OCI-M2 (cell line): ENCODE measurements at regions not wholly inside any gene's neighbourhood (a gene's known extent, or its start where the extent isn't known, plus 50 kb on each side); places are given as distances from the start of the nearest gene placed in this dataset.
"Not testable (repeated sequence)": the region's sequence is repeated elsewhere in the genome, so short reads cannot be mapped to it uniquely, and the experiment has no call there.

Experiments used
- DNase-seq: peaks from one replicate; lab custom pipeline; 2025; ENCODE audit not compliant: unreplicated experiment; lab: John Stamatoyannopoulos, UW

DNA sequence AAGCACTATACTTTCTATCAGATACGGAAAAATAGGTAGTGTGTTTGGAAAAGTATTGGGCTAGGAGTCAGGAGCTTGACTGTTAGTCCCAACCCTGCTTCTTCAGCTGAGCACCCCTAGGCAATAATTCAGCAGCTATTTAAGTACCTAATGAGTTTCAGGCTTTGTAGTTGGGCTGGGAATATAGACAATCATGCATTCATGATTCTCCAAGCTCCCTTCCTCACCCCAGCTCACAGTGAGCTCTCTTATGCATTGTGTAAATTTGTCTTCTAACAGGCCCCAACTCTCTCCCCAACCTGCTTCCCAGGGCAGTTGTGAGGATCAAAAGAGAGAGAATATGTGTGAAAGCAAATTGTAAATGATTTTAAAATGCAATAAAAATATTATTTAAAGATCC, 201.2 kb downstream of the MSX2 start:
- DNase-seq: no peak

DNA sequence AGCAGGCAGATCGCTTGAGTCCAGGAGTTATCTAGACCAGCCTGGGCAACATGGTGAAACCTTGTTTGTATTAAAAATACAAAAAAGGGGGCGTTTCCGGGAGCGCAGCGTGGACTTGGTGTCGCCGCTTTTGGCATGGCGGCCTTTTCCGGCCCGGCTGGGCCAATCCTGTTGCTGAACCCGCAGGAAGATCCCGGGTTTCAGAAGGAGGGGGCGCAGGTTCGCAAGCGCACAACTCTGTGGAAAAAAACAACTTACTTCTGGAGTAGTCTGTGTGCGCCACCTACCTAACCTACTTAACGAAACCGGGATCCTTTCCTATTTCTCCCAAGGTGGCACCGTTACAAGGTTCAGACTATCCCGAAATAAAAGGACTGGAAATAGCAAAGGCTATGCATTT, 198.6 kb downstream of the MSX2 start:
- DNase-seq: no peak

DNA sequence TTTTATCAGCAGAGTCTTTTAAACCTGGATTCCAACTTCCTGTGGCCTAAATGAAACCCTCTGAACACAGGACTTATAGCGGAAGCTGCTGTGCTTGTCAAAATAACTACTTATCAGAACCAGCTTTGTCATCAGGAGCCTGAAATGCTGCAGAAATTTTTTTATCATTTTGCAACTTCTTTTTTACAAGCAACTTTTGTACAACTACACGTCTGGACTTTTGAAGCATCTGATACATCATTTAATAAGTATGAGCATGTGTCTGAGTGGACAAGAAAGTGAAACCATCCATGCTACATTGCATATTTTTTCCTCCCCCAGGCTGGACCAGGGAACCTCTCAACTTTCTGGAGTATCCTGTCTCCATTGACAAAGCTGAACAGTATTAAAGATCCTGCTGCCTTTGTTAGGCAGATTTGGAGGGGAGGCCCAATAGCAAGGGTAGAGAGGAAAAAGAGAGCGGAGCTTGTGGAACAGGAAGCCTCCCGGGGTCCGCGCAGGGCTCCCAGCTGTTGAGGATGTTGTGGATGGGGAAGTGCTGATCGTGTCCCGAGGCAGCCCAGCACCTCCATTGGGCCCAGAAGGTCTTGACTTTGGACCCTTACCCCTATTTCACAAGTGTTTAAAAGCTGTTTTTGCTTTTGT, 196.6 kb downstream of the MSX2 start:
- no peak for DNase-seq

DNA sequence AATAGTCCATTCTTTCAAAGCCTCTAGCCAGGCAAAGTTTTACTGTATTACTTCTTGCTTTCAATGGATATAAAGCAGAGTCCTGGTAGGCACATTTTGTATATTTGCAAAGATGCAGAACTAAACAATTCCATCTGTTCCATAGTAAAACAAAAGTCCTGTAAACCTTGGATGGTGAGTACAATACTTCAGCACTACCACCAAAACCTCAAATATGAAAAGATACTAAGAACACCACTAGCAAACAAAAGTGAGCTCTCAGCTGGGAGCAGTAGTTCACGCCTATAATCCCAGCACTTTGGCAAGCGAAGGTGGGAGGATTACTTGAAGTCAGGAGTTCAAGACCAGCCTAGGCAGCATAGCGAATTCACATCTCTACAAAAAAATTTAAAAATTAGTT, 195.0 kb downstream of the MSX2 start:
- DNase-seq: no peak

DNA sequence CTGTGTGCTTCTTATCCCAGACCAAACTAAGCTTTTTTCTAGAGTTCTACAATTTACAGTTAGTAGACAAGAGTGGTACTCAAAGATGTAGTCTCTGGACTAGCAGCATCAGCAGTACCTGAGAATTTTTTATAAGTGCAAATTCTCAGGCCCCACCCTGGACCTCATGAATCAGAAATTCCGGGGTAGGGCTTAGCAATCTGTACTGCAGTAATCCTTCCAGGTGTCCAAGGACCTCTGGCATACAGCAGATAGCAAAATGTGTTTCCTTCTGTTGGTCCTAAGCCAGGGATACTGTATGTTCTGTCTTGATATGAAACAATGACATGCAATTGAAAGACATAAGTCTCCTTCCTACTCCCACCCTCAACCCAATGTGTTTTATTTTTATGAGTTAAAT, 194.3 kb downstream of the MSX2 start:
- no peak for DNase-seq

DNA sequence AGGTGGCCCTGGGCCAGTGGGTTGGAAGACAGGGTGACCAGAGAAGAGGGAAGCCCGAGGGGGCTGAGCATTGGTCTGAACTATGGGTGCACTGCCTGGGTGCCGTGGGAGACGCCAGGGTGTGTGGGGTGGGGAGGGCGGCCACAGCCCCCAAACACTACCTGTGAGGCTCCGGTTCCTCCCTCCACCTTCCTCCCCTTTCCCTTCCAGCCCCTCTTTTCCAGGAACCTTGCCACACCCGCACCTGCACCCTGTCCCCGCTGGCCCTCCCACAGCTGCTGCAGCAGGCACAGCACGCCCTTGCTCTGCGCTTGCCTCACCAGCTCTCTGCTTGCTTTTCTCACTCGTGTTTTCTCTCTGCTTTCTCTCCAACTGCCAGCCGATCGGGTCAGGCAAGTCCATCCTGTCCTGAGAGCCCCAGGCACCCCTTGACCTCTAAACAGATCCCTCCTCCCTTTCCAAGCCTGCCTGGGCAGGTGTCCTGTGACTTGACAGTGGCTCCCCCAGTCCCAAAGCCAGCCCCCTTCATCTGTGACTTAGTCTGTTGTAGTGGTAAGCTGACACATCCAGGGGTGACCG, 193.7 kb downstream of the MSX2 start:
- no peak for DNase-seq

DNA sequence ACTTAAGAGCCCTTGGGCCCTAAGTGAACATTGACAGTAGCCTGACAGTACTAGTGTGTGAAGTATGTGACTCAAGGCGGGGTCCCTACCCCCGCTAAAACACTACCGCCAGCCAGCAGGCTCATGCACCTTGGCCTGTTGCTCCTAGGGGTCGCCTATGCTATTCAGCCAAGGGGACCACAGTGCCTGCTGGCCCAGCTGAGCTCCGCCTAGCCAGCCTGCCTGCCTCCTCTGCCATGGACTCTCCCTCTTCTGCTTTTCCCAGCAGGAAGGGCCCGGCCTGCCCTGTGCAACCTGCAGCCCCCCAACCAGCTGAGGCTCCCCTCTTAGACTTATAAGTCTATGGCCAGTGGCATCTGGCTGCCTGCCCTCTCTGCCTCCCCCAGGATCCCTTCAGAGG, 193.1 kb downstream of the MSX2 start:
- DNase-seq: not testable (repeated sequence)

DNA sequence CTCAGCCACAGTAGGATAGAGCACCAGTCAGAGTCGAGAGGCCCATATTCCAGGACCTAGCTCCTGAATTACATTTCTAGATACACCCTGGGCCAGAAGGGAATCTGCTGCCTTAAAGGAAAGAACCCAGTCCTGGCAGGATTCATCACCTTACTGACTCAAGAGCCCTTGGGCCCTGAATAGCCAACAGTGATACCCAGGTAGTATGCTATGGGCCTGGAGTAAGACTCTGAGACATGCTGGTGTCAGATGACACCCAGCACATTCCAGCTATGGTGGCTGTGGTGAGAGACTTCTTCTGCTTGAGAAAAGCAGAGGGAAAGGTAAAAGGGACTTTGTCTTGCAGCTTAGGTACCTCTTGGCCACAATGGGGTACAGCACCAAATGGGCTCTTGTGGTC, 192.5 kb downstream of the MSX2 start:
- not testable (repeated sequence) for DNase-seq

DNA sequence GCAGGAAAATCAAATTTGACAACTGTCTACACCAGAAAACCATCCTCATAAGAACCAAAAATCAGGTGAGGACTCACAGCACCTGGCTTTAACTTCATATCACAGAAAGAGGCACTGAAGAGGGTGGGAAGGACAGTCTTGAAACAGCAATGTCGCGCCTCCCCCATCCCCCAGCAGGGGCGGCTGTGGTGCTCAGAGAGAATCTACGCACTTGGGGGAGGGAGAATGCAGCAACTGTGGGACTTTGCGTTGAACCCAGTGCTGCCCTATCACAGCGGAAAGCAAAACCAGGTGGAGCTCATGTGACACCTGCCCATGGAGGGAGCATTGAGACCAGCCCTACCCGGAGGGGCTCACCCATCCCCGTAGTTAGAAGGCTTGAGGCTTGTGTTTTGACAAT, 191.8 kb downstream of the MSX2 start:
- DNase-seq: no peak

DNA sequence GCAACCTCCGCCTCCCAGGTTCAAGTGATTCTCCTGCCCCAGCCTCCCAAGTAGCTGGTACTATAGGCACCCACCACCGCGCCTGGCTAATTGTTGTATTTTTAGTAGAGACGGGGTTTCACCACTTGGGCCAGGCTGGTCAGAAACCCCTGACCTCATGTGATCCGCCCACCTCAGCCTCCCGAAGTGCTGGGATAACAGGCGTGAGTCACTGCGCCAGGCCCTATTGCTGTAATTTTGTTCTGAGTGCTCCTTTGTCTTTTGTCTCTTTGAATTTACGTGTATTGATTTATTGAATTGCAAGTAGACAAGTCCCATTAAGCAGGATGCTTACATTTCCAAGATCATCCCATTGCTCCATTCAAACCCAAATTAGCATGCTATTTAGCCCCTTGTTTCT, 186.7 kb downstream of the MSX2 start:
- DNase-seq: no peak

DNA sequence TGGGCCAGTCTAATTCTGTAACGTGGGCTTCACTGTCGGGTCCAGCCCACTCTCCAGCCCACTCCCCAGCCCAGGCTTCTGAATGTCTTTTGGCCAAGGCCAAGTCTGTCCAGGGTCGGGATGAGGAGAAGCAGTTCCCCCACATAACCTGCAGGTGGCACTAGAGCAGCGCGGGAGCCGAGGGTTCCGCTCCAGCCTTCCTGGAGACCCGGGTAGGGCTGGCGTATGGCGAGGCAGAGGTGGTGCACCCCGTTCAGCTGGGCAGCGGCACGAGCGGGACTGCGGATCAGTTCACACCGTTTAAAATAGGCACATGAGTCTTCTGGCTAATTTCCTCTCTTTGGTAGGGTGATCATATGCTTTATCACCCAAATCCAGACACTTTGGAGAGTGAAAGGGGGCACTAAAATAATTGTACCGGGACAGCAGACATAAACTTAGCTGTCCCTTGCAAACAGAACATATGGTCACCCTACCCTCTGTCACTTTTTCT, 185.9 kb downstream of the MSX2 start:
- DNase-seq: no peak

DNA sequence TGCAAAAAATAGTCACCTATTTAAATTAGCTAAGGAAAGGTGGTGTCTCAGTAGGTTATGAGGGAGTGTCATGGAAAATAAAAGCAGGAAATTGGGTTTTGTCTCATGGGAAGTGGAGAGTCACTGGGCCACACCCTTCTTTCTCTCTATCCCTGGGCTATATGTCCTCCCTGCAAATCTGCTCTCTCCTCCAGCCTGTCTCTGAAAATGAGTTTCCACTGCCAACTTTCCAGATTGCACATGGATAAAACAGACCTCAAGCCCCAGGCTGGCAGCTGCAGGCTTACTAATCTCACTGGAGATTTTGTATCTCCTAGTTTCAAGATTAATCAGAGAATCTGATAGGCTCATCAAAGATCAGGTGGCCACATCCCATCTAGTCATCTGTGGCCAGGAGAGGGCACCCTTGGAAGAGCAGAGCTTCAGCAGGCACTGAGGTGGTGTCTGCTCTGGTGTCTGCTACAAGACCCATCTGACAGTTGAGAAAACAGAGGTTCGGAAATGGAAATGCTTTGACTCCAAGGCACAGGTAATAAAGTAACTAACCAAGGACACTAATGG, 178.9 kb downstream of the MSX2 start:
- DNase-seq: no peak

DNA sequence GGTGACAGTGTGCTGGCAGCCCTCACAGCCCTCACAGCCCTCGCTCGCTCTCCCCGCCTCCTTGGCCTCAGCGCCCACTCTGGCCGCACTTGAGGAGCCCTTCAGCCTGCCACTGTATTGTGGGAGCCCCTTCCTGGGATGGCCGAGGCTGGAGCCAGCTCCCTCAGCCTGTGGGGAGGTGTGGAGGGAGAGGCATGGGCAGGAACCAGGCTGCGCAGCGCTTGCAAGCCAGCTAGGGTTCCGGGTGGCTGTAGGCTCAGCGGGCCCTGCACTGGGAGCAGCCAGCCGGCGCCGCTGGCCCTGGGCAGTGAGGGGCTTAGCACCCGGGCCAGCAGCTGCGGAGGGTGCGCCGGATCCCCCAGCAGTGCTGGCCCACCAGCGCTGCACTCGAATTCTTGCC, 177.0 kb downstream of the MSX2 start:
- no peak for DNase-seq

DNA sequence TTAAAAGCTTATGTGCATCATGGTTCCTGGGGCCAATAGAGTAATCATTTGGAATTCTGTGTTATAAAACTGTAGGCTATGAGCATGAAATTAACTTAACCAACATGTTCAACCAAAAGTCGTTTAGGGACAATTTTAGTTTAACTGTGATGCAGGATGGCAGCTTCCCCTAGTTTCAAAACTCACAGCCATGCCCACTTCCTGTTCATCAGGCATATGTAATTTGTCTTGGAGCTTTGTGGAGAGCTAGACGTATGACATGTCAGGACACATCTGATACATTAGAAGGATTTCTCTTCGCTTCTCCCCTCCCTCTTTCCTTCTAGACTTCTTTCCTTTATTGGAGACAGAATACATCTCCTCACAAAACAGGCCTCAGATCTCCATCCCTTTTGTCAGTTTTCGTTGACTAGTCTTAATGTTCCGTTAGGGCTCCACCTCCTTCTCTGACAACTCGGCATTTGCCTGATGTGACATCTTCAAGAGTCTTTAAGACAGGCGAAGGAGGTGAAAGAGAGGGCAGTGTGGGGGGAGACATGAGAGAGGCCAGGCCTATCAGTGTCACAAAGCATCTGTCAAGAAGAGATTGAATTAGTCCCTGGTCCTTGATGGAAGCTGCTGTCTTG, 176.0 kb downstream of the MSX2 start:
- no peak for DNase-seq

DNA sequence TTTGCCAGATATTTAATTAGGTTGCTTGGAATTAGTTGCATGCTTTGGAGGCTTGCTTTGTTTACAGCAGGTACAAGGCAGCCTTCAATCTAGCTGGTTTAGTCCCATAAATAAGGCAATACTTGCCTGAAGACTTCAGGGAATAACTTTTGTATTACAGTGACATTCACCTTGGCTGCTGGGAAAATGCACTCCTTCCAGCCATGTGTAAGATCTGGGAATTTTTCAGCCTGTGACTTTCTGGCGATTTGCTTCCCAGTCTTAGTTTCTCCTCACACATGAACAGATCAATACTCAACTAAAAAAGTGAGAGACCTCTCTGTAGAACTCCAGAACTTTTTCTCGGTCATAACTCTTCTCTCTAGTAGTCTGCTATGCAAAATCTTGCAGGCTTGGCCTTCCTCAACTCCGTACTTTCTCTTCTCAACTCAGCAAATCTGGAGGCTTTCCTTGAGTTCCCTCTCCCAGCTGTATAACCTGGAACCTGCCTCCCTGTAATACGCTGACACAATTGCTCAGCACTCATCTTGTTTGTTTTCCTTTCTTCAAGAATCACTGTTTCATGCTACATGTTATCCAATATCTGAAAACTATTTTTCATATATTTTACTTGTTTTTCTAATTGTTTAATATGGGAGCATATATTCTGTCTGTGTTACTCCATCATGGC, 173.0 kb downstream of the MSX2 start:
- DNase-seq: no peak

DNA sequence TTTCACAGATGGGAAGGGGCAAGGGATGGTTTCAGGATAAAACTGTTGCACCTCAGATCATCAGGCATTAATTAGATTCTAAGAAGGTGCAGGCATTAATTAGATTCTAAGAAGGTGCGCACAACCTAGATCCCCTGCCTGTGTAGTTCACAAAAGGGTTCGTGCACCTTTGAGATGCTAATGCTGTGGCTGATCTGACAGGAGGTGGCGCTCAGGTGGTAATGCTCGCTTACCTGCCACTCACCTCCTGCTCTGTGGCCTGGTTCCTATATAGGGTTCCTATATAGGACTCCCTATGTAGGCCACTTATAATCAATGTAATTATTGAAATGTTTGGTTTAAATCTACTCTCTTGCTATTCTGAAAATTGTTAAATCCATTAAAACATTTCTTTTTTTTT, 171.0 kb downstream of the MSX2 start:
- DNase-seq: no peak

DNA sequence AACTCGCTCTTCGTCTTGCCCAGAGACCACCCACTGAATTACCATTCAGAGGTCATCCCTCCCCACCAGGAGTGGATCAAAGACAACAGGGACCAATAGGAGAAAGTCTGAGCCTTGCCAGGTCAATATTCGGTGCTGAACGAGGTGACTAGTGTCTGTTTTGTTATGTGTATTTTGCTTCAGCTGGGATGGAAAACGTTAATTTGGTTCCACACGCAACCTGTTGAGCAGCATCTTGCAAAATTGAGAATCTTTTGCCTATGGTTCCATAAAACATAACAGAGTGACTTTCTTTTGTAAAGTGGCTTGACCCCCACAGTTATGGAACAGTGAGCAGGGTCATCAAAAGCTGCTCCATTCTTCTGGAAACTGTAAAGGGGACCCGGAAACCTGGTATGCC, 168.4 kb downstream of the MSX2 start:
- no peak for DNase-seq

DNA sequence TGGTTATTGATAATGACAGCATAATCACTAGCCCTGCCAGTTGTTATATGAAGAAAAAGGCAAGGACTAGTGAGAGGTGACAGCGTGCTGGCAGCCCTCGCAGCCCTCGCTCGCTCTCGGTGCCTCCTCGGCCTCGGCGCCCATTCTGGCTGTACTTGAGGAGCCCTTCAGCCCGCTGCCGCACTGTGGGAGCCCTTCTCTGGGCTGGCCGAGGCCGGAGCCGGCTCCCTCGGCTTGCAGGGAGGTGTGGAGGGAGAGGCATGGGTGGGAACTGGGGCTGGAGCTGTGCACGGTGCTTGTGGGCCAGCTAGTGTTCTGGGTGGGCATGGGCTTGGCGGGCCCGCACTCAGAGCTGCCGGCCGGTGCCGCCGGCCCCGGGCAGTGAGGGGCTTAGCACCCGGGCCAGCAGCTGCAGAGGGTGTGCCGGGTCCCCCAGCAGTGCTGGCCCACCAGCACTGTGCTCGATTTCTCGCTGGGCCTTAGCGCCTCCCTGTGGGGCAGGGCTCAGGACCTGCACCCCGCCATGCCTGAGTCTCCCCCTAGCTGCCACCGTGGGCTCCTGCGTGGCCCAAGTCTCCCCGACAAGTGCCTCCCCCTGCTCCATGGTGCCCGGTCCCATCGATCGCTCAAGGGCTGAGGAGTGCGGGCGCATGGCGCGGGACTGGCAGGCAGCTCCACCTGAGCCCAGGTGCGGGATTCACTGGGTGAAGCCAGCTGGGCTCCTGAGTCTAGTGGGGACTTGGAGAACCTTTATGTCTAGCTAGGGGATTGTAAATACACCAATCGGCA, 156.2 kb downstream of the MSX2 start:
- DNase-seq: not testable (repeated sequence)

DNA sequence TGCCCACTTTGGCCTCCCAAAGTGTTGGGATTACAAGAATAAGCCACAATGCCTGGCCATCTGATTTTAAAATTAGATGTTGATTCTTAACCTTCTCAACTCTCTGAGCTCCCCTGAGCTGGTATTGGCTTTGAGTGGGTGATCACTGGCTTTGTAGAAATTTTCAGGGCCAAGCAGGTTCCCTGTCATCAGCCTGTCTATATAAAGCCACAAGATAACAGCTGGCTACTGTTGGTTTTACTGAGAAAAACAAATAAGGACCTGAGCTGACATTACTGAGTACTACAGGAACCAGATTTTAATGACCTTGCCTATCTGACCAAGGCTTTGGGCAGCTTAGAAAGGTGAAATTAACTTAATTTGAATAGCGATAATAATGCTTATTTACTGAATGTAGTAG, 153.6 kb downstream of the MSX2 start:
- DNase-seq: no peak

DNA sequence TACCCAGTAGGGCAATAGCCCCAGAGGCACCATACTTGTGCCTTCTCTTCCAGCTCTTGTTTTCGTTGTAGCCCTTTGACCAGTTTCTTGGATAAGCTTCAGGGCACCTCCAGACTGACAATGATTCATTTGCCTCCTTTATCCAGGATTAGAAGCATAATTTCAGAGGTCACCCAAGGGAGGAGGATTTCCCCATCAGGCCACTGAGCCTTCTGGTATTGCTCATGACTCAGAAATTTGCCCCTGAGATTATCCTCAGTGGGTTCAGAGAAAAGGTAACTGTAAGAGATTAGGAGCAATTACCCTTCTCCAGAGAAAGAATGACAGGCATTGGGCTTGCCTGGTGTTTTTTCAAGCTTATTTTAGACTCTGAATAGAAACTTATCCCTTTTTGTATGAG, 147.9 kb downstream of the MSX2 start:
- no peak for DNase-seq

DNA sequence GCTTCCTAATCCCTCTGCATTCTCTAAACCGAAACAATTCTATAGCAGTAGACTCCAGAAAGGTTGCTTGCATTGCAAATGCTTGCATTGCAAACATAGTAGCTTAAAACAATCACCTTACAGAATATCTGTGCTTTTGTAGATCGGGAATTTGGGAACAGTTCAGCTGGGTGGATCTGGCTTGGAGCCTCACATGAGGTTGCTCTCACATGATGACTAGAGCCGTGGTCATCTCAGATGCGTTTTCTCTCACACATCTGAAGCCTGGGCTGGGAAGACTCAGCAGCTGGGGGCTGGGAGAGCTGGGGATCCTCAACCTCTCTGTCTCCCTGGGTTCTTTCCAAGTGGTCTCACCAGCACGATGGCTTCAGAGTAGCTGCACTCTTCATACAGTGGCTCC, 127.8 kb downstream of the MSX2 start:
- no peak for DNase-seq
